ENCODE measurements at regions not wholly inside any gene's neighbourhood (a gene's known extent, or its start where the extent isn't known, plus 50 kb on each side); places are given as distances from the start of the nearest gene placed in this dataset.

DNA sequence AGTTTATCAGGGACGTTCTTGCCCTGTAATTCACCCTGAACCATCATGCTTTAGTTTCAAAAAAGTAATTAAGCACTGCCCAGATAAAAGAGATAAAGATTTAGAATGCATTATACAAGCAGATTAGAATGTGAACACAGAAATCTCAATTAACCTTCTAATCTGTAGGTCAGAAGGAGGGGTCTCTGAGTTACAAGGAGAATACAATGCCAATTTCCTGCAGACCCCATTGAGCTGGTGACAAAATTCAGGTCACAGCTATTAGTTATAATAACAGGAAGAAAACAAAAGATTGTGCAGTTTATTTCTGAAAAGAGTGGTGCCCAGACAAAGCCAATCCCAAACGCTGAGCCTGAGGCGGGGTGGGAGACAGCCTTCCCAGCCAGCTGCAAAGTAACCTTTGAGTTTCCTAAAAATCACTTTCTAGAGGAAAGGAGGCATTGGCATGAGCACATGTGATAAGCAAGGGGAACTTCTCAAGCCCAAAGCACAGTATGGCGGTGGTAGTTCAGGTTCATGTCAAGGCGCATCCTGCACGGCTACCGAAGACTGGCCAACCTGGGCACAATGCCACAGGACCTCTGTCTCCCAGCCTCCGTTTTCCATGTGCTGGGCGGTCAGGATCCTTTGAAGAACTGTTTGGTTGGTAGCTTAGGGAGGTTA lies 192.5 kb downstream of the TTLL2 start:
- TF ChIP-seq, protein P1, sequence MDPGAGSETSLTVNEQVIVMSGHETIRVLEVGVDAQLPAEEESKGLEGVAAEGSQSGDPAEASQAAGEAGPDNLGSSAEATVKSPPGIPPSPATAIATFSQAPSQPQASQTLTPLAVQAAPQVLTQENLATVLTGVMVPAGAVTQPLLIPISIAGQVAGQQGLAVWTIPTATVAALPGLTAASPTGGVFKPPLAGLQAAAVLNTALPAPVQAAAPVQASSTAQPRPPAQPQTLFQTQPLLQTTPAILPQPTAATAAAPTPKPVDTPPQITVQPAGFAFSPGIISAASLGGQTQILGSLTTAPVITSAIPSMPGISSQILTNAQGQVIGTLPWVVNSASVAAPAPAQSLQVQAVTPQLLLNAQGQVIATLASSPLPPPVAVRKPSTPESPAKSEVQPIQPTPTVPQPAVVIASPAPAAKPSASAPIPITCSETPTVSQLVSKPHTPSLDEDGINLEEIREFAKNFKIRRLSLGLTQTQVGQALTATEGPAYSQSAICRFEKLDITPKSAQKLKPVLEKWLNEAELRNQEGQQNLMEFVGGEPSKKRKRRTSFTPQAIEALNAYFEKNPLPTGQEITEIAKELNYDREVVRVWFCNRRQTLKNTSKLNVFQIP (CRISPR knock-in tag; IDR thresholded peaks at IDR 0.05; ENCODE audit: borderline replicate concordance, low read depth): no peak
- TF ChIP-seq BACH2 (CRISPR knock-in tag; IDR thresholded peaks at IDR 0.05; ENCODE audit: borderline replicate concordance): no peak
- TF ChIP-seq, protein P2, sequence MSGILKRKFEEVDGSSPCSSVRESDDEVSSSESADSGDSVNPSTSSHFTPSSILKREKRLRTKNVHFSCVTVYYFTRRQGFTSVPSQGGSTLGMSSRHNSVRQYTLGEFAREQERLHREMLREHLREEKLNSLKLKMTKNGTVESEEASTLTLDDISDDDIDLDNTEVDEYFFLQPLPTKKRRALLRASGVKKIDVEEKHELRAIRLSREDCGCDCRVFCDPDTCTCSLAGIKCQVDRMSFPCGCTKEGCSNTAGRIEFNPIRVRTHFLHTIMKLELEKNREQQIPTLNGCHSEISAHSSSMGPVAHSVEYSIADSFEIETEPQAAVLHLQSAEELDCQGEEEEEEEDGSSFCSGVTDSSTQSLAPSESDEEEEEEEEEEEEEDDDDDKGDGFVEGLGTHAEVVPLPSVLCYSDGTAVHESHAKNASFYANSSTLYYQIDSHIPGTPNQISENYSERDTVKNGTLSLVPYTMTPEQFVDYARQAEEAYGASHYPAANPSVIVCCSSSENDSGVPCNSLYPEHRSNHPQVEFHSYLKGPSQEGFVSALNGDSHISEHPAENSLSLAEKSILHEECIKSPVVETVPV (CRISPR knock-in tag; IDR thresholded peaks at IDR 0.05): no peak
- TF ChIP-seq TOX (CRISPR knock-in tag; IDR thresholded peaks at IDR 0.05; ENCODE audit: borderline replicate concordance): no peak
- no peak for TF ChIP-seq ISL1 (CRISPR knock-in tag; IDR thresholded peaks at IDR 0.05)
- TF ChIP-seq TCF4 (CRISPR knock-in tag; IDR thresholded peaks at IDR 0.05; ENCODE audit: borderline replicate concordance): no peak
- no peak for TF ChIP-seq ARNTL (CRISPR knock-in tag; IDR thresholded peaks at IDR 0.05; ENCODE audit: borderline replicate concordance, low read depth)
- no peak for TF ChIP-seq PPARA (CRISPR knock-in tag; IDR thresholded peaks at IDR 0.05; ENCODE audit: borderline replicate concordance)
- no peak for TF ChIP-seq SNAI2 (CRISPR knock-in tag; IDR thresholded peaks at IDR 0.05)
- no peak for TF ChIP-seq ZNF70 (CRISPR knock-in tag; IDR thresholded peaks at IDR 0.05)
- TF ChIP-seq, protein P3, sequence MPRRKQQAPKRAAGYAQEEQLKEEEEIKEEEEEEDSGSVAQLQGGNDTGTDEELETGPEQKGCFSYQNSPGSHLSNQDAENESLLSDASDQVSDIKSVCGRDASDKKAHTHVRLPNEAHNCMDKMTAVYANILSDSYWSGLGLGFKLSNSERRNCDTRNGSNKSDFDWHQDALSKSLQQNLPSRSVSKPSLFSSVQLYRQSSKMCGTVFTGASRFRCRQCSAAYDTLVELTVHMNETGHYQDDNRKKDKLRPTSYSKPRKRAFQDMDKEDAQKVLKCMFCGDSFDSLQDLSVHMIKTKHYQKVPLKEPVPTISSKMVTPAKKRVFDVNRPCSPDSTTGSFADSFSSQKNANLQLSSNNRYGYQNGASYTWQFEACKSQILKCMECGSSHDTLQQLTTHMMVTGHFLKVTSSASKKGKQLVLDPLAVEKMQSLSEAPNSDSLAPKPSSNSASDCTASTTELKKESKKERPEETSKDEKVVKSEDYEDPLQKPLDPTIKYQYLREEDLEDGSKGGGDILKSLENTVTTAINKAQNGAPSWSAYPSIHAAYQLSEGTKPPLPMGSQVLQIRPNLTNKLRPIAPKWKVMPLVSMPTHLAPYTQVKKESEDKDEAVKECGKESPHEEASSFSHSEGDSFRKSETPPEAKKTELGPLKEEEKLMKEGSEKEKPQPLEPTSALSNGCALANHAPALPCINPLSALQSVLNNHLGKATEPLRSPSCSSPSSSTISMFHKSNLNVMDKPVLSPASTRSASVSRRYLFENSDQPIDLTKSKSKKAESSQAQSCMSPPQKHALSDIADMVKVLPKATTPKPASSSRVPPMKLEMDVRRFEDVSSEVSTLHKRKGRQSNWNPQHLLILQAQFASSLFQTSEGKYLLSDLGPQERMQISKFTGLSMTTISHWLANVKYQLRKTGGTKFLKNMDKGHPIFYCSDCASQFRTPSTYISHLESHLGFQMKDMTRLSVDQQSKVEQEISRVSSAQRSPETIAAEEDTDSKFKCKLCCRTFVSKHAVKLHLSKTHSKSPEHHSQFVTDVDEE (CRISPR knock-in tag; IDR thresholded peaks at IDR 0.05): no peak
- TF ChIP-seq ZFP3 (CRISPR knock-in tag; IDR thresholded peaks at IDR 0.05): no peak
- TF ChIP-seq, protein P4, sequence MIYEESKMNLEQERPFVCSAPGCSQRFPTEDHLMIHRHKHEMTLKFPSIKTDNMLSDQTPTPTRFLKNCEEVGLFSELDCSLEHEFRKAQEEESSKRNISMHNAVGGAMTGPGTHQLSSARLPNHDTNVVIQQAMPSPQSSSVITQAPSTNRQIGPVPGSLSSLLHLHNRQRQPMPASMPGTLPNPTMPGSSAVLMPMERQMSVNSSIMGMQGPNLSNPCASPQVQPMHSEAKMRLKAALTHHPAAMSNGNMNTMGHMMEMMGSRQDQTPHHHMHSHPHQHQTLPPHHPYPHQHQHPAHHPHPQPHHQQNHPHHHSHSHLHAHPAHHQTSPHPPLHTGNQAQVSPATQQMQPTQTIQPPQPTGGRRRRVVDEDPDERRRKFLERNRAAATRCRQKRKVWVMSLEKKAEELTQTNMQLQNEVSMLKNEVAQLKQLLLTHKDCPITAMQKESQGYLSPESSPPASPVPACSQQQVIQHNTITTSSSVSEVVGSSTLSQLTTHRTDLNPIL (CRISPR knock-in tag; IDR thresholded peaks at IDR 0.05; ENCODE audit: low read depth): no peak
- TF ChIP-seq GLIS3 (CRISPR knock-in tag; IDR thresholded peaks at IDR 0.05): no peak
- no peak for ATAC-seq

DNA sequence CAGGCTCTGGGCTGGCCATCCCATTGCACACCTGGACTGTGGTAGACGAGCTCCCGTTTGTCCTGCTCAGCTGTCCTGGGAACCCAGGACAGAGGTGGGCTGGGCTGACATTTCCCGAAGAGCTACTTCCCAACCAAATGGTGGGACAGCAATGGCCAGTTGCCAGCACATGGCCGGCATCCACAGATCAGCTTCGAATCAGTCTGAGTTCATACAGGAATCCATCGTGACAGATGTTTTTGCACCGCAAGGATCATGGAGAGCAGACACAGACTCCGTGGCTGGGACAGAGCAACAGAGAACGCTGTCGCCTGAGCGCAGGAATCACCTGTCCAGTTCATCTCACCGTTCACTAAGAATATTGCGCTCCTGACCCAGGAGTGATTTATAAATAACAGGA lies 198.5 kb downstream of the TTLL2 start:
- no peak for ATAC-seq
- TF ChIP-seq SNAI2 (CRISPR knock-in tag; IDR thresholded peaks at IDR 0.05) (no peak), OSR1 (CRISPR knock-in tag; IDR thresholded peaks at IDR 0.05) (no peak), ZFP3 (CRISPR knock-in tag; IDR thresholded peaks at IDR 0.05) (no peak)

GRCh38 chr6:167524261-167525111 lies 199.6 kb downstream of the TTLL2 start:
- ATAC-seq: no peak

GRCh38 chr6:167525774-167526173 lies 200.9 kb downstream of the TTLL2 start:
- no peak for ATAC-seq
- TF ChIP-seq TOX (CRISPR knock-in tag; IDR thresholded peaks at IDR 0.05; ENCODE audit: borderline replicate concordance): no peak
- no peak for TF ChIP-seq ZFP3 (CRISPR knock-in tag; IDR thresholded peaks at IDR 0.05)
- TF ChIP-seq ZFP30 (CRISPR knock-in tag; IDR thresholded peaks at IDR 0.05): no peak
- TF ChIP-seq, protein P4 (CRISPR knock-in tag; IDR thresholded peaks at IDR 0.05; ENCODE audit: low read depth): no peak
- TF ChIP-seq RARB (CRISPR knock-in tag; IDR thresholded peaks at IDR 0.05): no peak
- no peak for TF ChIP-seq ZNF8 (CRISPR knock-in tag; IDR thresholded peaks at IDR 0.05)
- no peak for TF ChIP-seq OSR1 (CRISPR knock-in tag; IDR thresholded peaks at IDR 0.05)
- no peak for TF ChIP-seq ESRRG (CRISPR knock-in tag; IDR thresholded peaks at IDR 0.05)
- TF ChIP-seq ZC3H10 (CRISPR knock-in tag; IDR thresholded peaks at IDR 0.05): no peak
- TF ChIP-seq, protein P3 (CRISPR knock-in tag; IDR thresholded peaks at IDR 0.05): no peak
- TF ChIP-seq ISL1 (CRISPR knock-in tag; IDR thresholded peaks at IDR 0.05): no peak
- TF ChIP-seq BACH2 (CRISPR knock-in tag; IDR thresholded peaks at IDR 0.05; ENCODE audit: borderline replicate concordance): no peak

More at GRCh38 chr6:167524261-167525111, 199.6 kb downstream of the TTLL2 start:
- TF ChIP-seq ZNF70 (CRISPR knock-in tag; IDR thresholded peaks at IDR 0.05) (no peak), TCF4 (CRISPR knock-in tag; IDR thresholded peaks at IDR 0.05; ENCODE audit: borderline replicate concordance) (no peak)

Data from SK-N-SH treated with all-trans-retinoic acid at 6 μM for 48 hours (cell line).